ENCODE measurements at regions not wholly inside any gene's neighbourhood (a gene's known extent, or its start where the extent isn't known, plus 50 kb on each side); places are given as distances from the start of the nearest gene placed in this dataset.

GRCh38 chr5:159419576-159419975 lies 89.3 kb upstream of the IL12B start:
- Histone ChIP-seq H3K27me3 (no peaks in the 10 kb centered on the region), H2AFZ (no peak overlapping the region), H3K27ac (no peak overlapping the region), H3K9me3 (ENCODE audit: low read depth) (no peaks in the 10 kb centered on the region), H3K4me1 (ENCODE audit: insufficient read depth) (no peaks in the 10 kb centered on the region), H3K36me3 (replicated peaks; ENCODE audit: insufficient read depth, low read depth) (no peaks in the 10 kb centered on the region), H3K4me3 (no peak overlapping the region), H3K4me2 (no peak overlapping the region), H3K79me2 (no peaks in the 10 kb centered on the region), H3K9me2 (replicated peaks; ENCODE audit: insufficient read depth) (no peaks in the 10 kb centered on the region), H4K20me1 (ENCODE audit: insufficient read depth, poor library complexity, severe bottlenecking) (no peaks in the 10 kb centered on the region)
- TF ChIP-seq EZH2 (IDR thresholded peaks at IDR 0.05; ENCODE audit: borderline replicate concordance) (no peak), CTCF (IDR thresholded peaks at IDR 0.05; ENCODE audit: poor library complexity) (no peak), EZH2phosphoT487 (IDR thresholded peaks at IDR 0.05; ENCODE audit: low read depth, severe bottlenecking, unreplicated experiment) (no peak)
- no peak for DNase-seq (ENCODE audit: low spot score)
- WGBS (ENCODE audit: low lambda C conversion rate, missing lambda C conversion rate), result 80% methylated on average over 5 of the region's 5 CpGs

- Histone ChIP-seq H4K20me1 (ENCODE audit: insufficient read depth, poor library complexity, severe bottlenecking) (no peaks in the 10 kb centered on the region), H3K9me3 (ENCODE audit: low read depth) (no peaks in the 10 kb centered on the region), H3K4me2 (no peak overlapping the region), H3K9me2 (replicated peaks; ENCODE audit: insufficient read depth) (no peaks in the 10 kb centered on the region), H2AFZ (no peak overlapping the region), H3K4me3 (no peak overlapping the region), H3K36me3 (replicated peaks; ENCODE audit: insufficient read depth, low read depth) (no peaks in the 10 kb centered on the region), H3K27me3 (no peaks in the 10 kb centered on the region), H3K4me1 (ENCODE audit: insufficient read depth) (no peaks in the 10 kb centered on the region), H3K27ac (no peak overlapping the region), H3K79me2 (no peaks in the 10 kb centered on the region)
- no peak for DNase-seq (ENCODE audit: low spot score)
- TF ChIP-seq CTCF (IDR thresholded peaks at IDR 0.05; ENCODE audit: poor library complexity) (no peak), EZH2 (IDR thresholded peaks at IDR 0.05; ENCODE audit: borderline replicate concordance) (no peak), EZH2phosphoT487 (IDR thresholded peaks at IDR 0.05; ENCODE audit: low read depth, severe bottlenecking, unreplicated experiment) (no peak)
Observed at GRCh38 chr5:159420940-159421339, 90.7 kb upstream of the IL12B start.

- Histone ChIP-seq H2AFZ (no peak overlapping the region), H3K4me3 (no peak overlapping the region), H3K27me3 (no peaks in the 10 kb centered on the region), H3K36me3 (replicated peaks; ENCODE audit: insufficient read depth, low read depth) (no peaks in the 10 kb centered on the region), H3K9me2 (replicated peaks; ENCODE audit: insufficient read depth) (no peaks in the 10 kb centered on the region), H4K20me1 (ENCODE audit: insufficient read depth, poor library complexity, severe bottlenecking) (no peaks in the 10 kb centered on the region), H3K79me2 (no peaks in the 10 kb centered on the region), H3K4me1 (ENCODE audit: insufficient read depth) (no peaks in the 10 kb centered on the region), H3K27ac (no peak overlapping the region), H3K4me2 (no peak overlapping the region), H3K9me3 (ENCODE audit: low read depth) (no peaks in the 10 kb centered on the region)
- no peak for TF ChIP-seq CTCF (IDR thresholded peaks at IDR 0.05; ENCODE audit: poor library complexity)
- no peak for TF ChIP-seq EZH2 (IDR thresholded peaks at IDR 0.05; ENCODE audit: borderline replicate concordance)
- no peak for TF ChIP-seq EZH2phosphoT487 (IDR thresholded peaks at IDR 0.05; ENCODE audit: low read depth, severe bottlenecking, unreplicated experiment)
- 72% methylated on average over 4 of the region's 4 CpGs for WGBS (ENCODE audit: low lambda C conversion rate, missing lambda C conversion rate)
- DNase-seq (ENCODE audit: low spot score), result no peak
Observed at GRCh38 chr5:159422361-159422760, 92.1 kb upstream of the IL12B start.

GRCh38 chr5:159422910-159423309 lies 92.6 kb upstream of the IL12B start:
- no peaks in the 10 kb centered on the region for H3K36me3 ChIP-seq (replicated peaks; ENCODE audit: insufficient read depth, low read depth)
- H3K9me2 ChIP-seq (replicated peaks; ENCODE audit: insufficient read depth), result no peaks in the 10 kb centered on the region
- no peak for TF ChIP-seq CTCF (IDR thresholded peaks at IDR 0.05; ENCODE audit: poor library complexity)
- TF ChIP-seq EZH2phosphoT487 (IDR thresholded peaks at IDR 0.05; ENCODE audit: low read depth, severe bottlenecking, unreplicated experiment), result no peak
- TF ChIP-seq EZH2 (IDR thresholded peaks at IDR 0.05; ENCODE audit: borderline replicate concordance), result no peak
- no peak overlapping the region for H2AFZ ChIP-seq
- no peaks in the 10 kb centered on the region for H3K4me1 ChIP-seq (ENCODE audit: insufficient read depth)
- no peak overlapping the region for H3K4me3 ChIP-seq
- H3K27me3 ChIP-seq, result no peaks in the 10 kb centered on the region
- no peaks in the 10 kb centered on the region for H3K79me2 ChIP-seq
- no peaks in the 10 kb centered on the region for H4K20me1 ChIP-seq (ENCODE audit: insufficient read depth, poor library complexity, severe bottlenecking)
- no peak overlapping the region for H3K27ac ChIP-seq
- no peaks in the 10 kb centered on the region for H3K9me3 ChIP-seq (ENCODE audit: low read depth)
- 97% methylated on average over 2 of the region's 2 CpGs for WGBS (ENCODE audit: low lambda C conversion rate, missing lambda C conversion rate)
- H3K4me2 ChIP-seq, result no peak overlapping the region
- DNase-seq (ENCODE audit: low spot score), result no peak

Data from hepatocyte (in vitro differentiated cells).